ENCODE measurements at regions not wholly inside any gene's neighbourhood (a gene's known extent, or its start where the extent isn't known, plus 50 kb on each side); places are given as distances from the start of the nearest gene placed in this dataset.

DNA sequence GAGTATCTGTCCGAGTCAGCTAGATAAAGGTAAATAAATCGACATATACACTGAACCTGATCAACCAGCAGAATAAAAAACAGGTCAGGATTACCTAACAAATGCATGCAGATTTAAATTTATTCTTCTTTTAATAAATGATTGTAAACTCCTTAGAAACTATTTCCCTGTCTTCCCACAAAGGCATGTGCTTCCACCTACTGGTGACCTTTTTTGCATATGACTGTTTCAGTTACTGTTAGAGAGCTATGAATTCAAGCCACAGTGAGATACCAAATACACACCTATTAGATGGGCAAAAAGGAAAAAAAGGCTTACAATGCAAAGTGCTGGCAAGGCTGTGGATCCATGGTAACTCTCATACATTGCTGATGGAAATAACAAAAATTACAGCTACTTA, 957.4 kb upstream of the NCAM2 start:
- no peak for TF ChIP-seq POLR2A (IDR thresholded peaks at IDR 0.05; ENCODE audit: low read length)
- TF ChIP-seq GATA1 (IDR thresholded peaks at IDR 0.05; ENCODE audit: low read depth, low read length), result no peak
